ENCODE measurements at regions not wholly inside any gene's neighbourhood (a gene's known extent, or its start where the extent isn't known, plus 50 kb on each side); places are given as distances from the start of the nearest gene placed in this dataset.

DNA sequence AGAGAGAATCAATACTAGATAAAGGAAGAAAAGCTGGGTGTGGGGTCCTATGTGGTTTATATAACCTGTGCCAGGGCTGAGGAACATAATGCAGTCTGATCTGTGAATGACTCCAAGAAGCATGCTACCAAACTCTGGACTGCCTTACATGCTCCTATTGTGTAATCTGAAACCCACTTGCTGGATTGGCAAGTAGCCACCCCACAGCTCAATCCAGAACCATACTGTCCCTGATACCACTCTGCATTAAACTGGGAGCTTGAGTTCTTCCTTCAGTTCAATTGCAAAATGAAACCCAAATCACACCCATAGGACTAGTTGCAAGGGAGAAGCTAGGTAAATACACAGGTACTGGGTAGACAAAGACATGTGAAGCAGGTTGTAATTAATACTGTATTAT is 115.4 kb upstream of the NEGR1 start:
- intact Hi-C loops (cut with micrococcal nuclease): no loop called here

DNA sequence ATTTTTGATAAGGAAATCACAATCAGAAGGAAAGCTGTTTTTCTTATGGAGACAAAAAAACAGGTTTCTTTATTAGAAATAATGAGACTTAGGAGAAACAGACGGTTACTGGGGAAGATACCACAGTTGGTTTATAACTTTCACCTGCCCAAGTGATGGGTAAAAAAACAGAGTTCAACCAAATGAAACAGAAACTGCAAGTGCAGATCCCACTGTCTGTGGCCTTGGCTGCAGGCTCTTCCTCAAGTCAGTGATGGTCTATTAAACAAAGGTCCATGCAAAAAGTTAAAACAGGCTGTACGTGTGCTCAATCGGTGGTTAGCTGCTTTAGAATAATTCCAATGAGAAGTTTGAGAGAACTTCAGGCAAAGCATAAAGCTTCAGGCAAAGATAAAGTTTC is 112.1 kb upstream of the NEGR1 start:
- ChIA-PET CTCF (interaction anchor here (1.6 kb wide), 1 partner anchor 11 kb away, joined by 4 read pairs; no protein-coding TSS in a partner anchor), POLR2A (no interaction called here)
- Histone ChIP-seq H3K9ac (replicated peaks; ENCODE audit: extremely low read depth, insufficient read depth, low read length) (no peak overlapping the region), H3K4me1 (ENCODE audit: control insufficient read depth, extremely low read depth, insufficient read depth, low read length) (no peaks in the 10 kb centered on the region), H3K4me2 (ENCODE audit: insufficient read depth, low read length) (no peak overlapping the region), H3K36me3 (ENCODE audit: control insufficient read depth in 2 of 2, extremely low read depth in 1 of 2, insufficient read depth in 2 of 2, low read length in 2 of 2) (no peaks in the 10 kb centered on the region), H2AFZ (ENCODE audit: low read depth, low read length) (no peak overlapping the region), H3K27ac (ENCODE audit: insufficient read depth, low read depth, low read length) (no peak overlapping the region), H4K20me1 (replicated peaks; ENCODE audit: control insufficient read depth, extremely low read depth, insufficient read depth, low read length) (no peaks in the 10 kb centered on the region), H3K9me3 (replicated peaks; ENCODE audit: control insufficient read depth, insufficient read depth, low read length) (no peaks in the 10 kb centered on the region), H3K9me1 (replicated peaks; ENCODE audit: control insufficient read depth, extremely low read depth, insufficient read depth, low read length) (no peaks in the 10 kb centered on the region), H3K4me3 (replicated peaks in 1 of 3; ENCODE audit: insufficient read depth in 1 of 3, low read depth in 1 of 3, low read length in 3 of 3) (no peak overlapping the region), H3K79me2 (ENCODE audit: control insufficient read depth, insufficient read depth, low read length) (no peaks in the 10 kb centered on the region), H3K27me3 (ENCODE audit: control insufficient read depth in 2 of 2, insufficient read depth in 2 of 2, low read length in 2 of 2) (no peaks in the 10 kb centered on the region)
- FAIRE-seq: no peak
- no peak for DNase-seq (ENCODE audit: low read depth, low spot score)
- no TSS peak for BruUV-seq (replicated peaks)
- intact Hi-C loops (cut with micrococcal nuclease): no loop called here
- dilution Hi-C loops (cut with MboI; ENCODE audit: extremely low pct_ligation_motif_present, low sequenced_read_pairs): no loop called here
- TF ChIP-seq EZH2 (IDR thresholded peaks at IDR 0.05; ENCODE audit: borderline replicate concordance, low read depth, low read length, severe bottlenecking): no peak
- TF ChIP-seq MYC (IDR thresholded peaks at IDR 0.05; ENCODE audit: low read depth, low read length): no peak
- TF ChIP-seq JUN (IDR thresholded peaks at IDR 0.05; ENCODE audit: borderline replicate concordance, insufficient read depth, insufficient read length, low read depth): no peak
- TF ChIP-seq POLR2A (IDR thresholded peaks at IDR 0.05; ENCODE audit: low read depth, low read length): no peak
- TF ChIP-seq, protein P1, sequence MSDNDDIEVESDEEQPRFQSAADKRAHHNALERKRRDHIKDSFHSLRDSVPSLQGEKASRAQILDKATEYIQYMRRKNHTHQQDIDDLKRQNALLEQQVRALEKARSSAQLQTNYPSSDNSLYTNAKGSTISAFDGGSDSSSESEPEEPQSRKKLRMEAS (IDR thresholded peaks at IDR 0.05; ENCODE audit: insufficient read depth, insufficient read length): no peak
- TF ChIP-seq, protein P2, sequence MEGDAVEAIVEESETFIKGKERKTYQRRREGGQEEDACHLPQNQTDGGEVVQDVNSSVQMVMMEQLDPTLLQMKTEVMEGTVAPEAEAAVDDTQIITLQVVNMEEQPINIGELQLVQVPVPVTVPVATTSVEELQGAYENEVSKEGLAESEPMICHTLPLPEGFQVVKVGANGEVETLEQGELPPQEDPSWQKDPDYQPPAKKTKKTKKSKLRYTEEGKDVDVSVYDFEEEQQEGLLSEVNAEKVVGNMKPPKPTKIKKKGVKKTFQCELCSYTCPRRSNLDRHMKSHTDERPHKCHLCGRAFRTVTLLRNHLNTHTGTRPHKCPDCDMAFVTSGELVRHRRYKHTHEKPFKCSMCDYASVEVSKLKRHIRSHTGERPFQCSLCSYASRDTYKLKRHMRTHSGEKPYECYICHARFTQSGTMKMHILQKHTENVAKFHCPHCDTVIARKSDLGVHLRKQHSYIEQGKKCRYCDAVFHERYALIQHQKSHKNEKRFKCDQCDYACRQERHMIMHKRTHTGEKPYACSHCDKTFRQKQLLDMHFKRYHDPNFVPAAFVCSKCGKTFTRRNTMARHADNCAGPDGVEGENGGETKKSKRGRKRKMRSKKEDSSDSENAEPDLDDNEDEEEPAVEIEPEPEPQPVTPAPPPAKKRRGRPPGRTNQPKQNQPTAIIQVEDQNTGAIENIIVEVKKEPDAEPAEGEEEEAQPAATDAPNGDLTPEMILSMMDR (IDR thresholded peaks at IDR 0.05; ENCODE audit: extremely low read depth in 1 of 2, insufficient read depth in 1 of 2, low read depth in 1 of 2, low read length in 2 of 2): no peak
- no peak for TF ChIP-seq GATA2 (IDR thresholded peaks at IDR 0.05; ENCODE audit: insufficient read depth, insufficient read length, low read depth, low read length)
- no peak for TF ChIP-seq FOS (IDR thresholded peaks at IDR 0.05; ENCODE audit: borderline replicate concordance, insufficient read depth, low read length)
- TF ChIP-seq POLR2AphosphoS5 (IDR thresholded peaks at IDR 0.05; ENCODE audit: insufficient read depth, low read depth, low read length): no peak

More for the DNA sequence above, 115.4 kb upstream of the NEGR1 start:
- H3K27ac ChIP-seq (ENCODE audit: insufficient read depth, low read depth, low read length): no peak overlapping the region
- H4K20me1 ChIP-seq (replicated peaks; ENCODE audit: control insufficient read depth, extremely low read depth, insufficient read depth, low read length): no peaks in the 10 kb centered on the region
- H3K79me2 ChIP-seq (ENCODE audit: control insufficient read depth, insufficient read depth, low read length): no peaks in the 10 kb centered on the region
- no peaks in the 10 kb centered on the region for H3K27me3 ChIP-seq (ENCODE audit: control insufficient read depth in 2 of 2, insufficient read depth in 2 of 2, low read length in 2 of 2)
- BruUV-seq (replicated peaks): no TSS peak
- H3K9me3 ChIP-seq (replicated peaks; ENCODE audit: control insufficient read depth, insufficient read depth, low read length): no peaks in the 10 kb centered on the region
- H2AFZ ChIP-seq (ENCODE audit: low read depth, low read length): no peak overlapping the region
- TF ChIP-seq GATA2 (IDR thresholded peaks at IDR 0.05; ENCODE audit: insufficient read depth, insufficient read length, low read depth, low read length) (no peak), FOS (IDR thresholded peaks at IDR 0.05; ENCODE audit: borderline replicate concordance, insufficient read depth, low read length) (no peak), POLR2AphosphoS5 (IDR thresholded peaks at IDR 0.05; ENCODE audit: insufficient read depth, low read depth, low read length) (no peak), JUN (IDR thresholded peaks at IDR 0.05; ENCODE audit: borderline replicate concordance, insufficient read depth, insufficient read length, low read depth) (no peak), POLR2A (IDR thresholded peaks at IDR 0.05; ENCODE audit: low read depth, low read length) (no peak), MYC (IDR thresholded peaks at IDR 0.05; ENCODE audit: low read depth, low read length) (no peak), EZH2 (IDR thresholded peaks at IDR 0.05; ENCODE audit: borderline replicate concordance, low read depth, low read length, severe bottlenecking) (no peak)
- TF ChIP-seq, protein P2 (IDR thresholded peaks at IDR 0.05; ENCODE audit: extremely low read depth in 1 of 2, insufficient read depth in 1 of 2, low read depth in 1 of 2, low read length in 2 of 2): no peak
- no peak overlapping the region for H3K4me2 ChIP-seq (ENCODE audit: insufficient read depth, low read length)
- DNase-seq (ENCODE audit: low read depth, low spot score) (peak; percentile 64), FAIRE-seq (no peak)
- CTCF ChIA-PET: interaction anchor here (1.1 to 1.4 kb wide), 2 partner anchors 11 to 12 kb away, joined by 4 to 5 read pairs; no protein-coding TSS in a partner anchor
- dilution Hi-C loops (cut with MboI; ENCODE audit: extremely low pct_ligation_motif_present, low sequenced_read_pairs): no loop called here
- H3K36me3 ChIP-seq (ENCODE audit: control insufficient read depth in 2 of 2, extremely low read depth in 1 of 2, insufficient read depth in 2 of 2, low read length in 2 of 2): no peaks in the 10 kb centered on the region
- no peak overlapping the region for H3K9ac ChIP-seq (replicated peaks; ENCODE audit: extremely low read depth, insufficient read depth, low read length)
- H3K9me1 ChIP-seq (replicated peaks; ENCODE audit: control insufficient read depth, extremely low read depth, insufficient read depth, low read length): no peaks in the 10 kb centered on the region
- POLR2A ChIA-PET: no interaction called here
- no peaks in the 10 kb centered on the region for H3K4me1 ChIP-seq (ENCODE audit: control insufficient read depth, extremely low read depth, insufficient read depth, low read length)
- no peak overlapping the region for H3K4me3 ChIP-seq (replicated peaks in 1 of 3; ENCODE audit: insufficient read depth in 1 of 3, low read depth in 1 of 3, low read length in 3 of 3)

Measured in endothelial cell of umbilical vein (primary cell).